WTC11 (cell line): ENCODE measurements at regions not wholly inside any gene's neighbourhood (a gene's known extent, or its start where the extent isn't known, plus 50 kb on each side); places are given as distances from the start of the nearest gene placed in this dataset.

Source experiments
- AR ChIP-seq: fragments of 250-450 bp; sonication (Bioruptor Pico); IDR thresholded peaks from 2 replicates; pipeline ENCODE4 v1.9.0; 2021; ENCODE audit warnings: mild to moderate bottlenecking
- ATF2 ChIP-seq: sonication (generic); formaldehyde crosslinking; IDR thresholded peaks from 2 replicates; pipeline ENCODE4 v1.8.1; 2022; ENCODE audit warnings: low read depth, missing genetic modification reagents, borderline replicate concordance
- ATF3 ChIP-seq: sonication (generic); formaldehyde crosslinking; conservative IDR thresholded peaks from 2 replicates; pipeline ENCODE4 v1.8.1; 2022; ENCODE audit warnings: mild to moderate bottlenecking, missing genetic modification reagents
- CDX4 ChIP-seq: fragments of 250-450 bp; sonication (Bioruptor Pico); IDR thresholded peaks from 2 replicates; pipeline ENCODE4 v1.9.0; 2021; ENCODE audit warnings: moderate library complexity, mild to moderate bottlenecking, inconsistent platforms, borderline replicate concordance
- CTCF ChIP-seq: fragments of 200-600 bp; IDR thresholded peaks from 2 replicates; pipeline ENCODE4 v1.8.0; 2022; ENCODE audit warnings: antibody characterized with exemption
- E2F4 ChIP-seq: sonication (generic); formaldehyde crosslinking; IDR thresholded peaks from 2 replicates; pipeline ENCODE4 v1.8.1; 2022; ENCODE audit warnings: low read depth, mild to moderate bottlenecking, moderate library complexity, missing genetic modification reagents, borderline replicate concordance
- ELF4 ChIP-seq: sonication (generic); formaldehyde crosslinking; IDR thresholded peaks from 2 replicates; pipeline ENCODE4 v1.8.1; 2022; ENCODE audit warnings: low read depth, mild to moderate bottlenecking, moderate library complexity, missing genetic modification reagents
- FOXP1 ChIP-seq: sonication (generic); formaldehyde crosslinking; IDR thresholded peaks from 2 replicates; pipeline ENCODE4 v1.8.0; 2022; ENCODE audit warnings: missing genetic modification reagents, mild to moderate bottlenecking, moderate library complexity, borderline replicate concordance
- GABPB1 ChIP-seq: sonication (generic); formaldehyde crosslinking; IDR thresholded peaks from 2 replicates; pipeline ENCODE4 v1.8.1; 2023; ENCODE audit warnings: mild to moderate bottlenecking, missing genetic modification reagents
- HMGXB4 ChIP-seq: sonication (generic); formaldehyde crosslinking; IDR thresholded peaks from 2 replicates; pipeline ENCODE4 v1.8.1; 2023; ENCODE audit warnings: mild to moderate bottlenecking, moderate library complexity, missing genetic modification reagents
- IRF1 ChIP-seq: sonication (generic); formaldehyde crosslinking; IDR thresholded peaks from 2 replicates; pipeline ENCODE4 v1.8.0; 2023; ENCODE audit warnings: missing genetic modification reagents
- PREB ChIP-seq: sonication (generic); formaldehyde crosslinking; IDR thresholded peaks from 2 replicates; pipeline ENCODE4 v1.8.1; 2022; ENCODE audit warnings: mild to moderate bottlenecking, missing genetic modification reagents, moderate library complexity, borderline replicate concordance
- RORB ChIP-seq: fragments of 250-450 bp; sonication (Bioruptor Pico); IDR thresholded peaks from 2 replicates; pipeline ENCODE4 v1.9.0; 2021; ENCODE audit warnings: mild to moderate bottlenecking
- SMAD4 ChIP-seq: sonication (generic); formaldehyde crosslinking; IDR thresholded peaks from 2 replicates; pipeline ENCODE4 v1.8.0; 2022; ENCODE audit warnings: mild to moderate bottlenecking, missing genetic modification reagents
- SP1 ChIP-seq: sonication (generic); formaldehyde crosslinking; conservative IDR thresholded peaks from 2 replicates; pipeline ENCODE4 v1.8.1; 2022; ENCODE audit warnings: missing genetic modification reagents
- TEAD1 ChIP-seq: sonication (generic); formaldehyde crosslinking; IDR thresholded peaks from 2 replicates; pipeline ENCODE4 v1.8.0; 2022; ENCODE audit warnings: mild to moderate bottlenecking, missing genetic modification reagents
- TP53 ChIP-seq: sonication (generic); formaldehyde crosslinking; IDR thresholded peaks from 2 replicates; pipeline ENCODE4 v1.8.1; 2023; ENCODE audit warnings: mild to moderate bottlenecking, missing genetic modification reagents
- USF1 ChIP-seq: sonication (generic); formaldehyde crosslinking; IDR thresholded peaks from 2 replicates; pipeline ENCODE4 v1.8.0; 2022; ENCODE audit warnings: mild to moderate bottlenecking, missing genetic modification reagents
- ZMAT4 ChIP-seq: fragments of 250-450 bp; sonication (Bioruptor Pico); IDR thresholded peaks from 2 replicates; pipeline ENCODE4 v1.9.0; 2021; ENCODE audit warnings: mild to moderate bottlenecking
- ZNF138 ChIP-seq: sonication (generic); formaldehyde crosslinking; conservative IDR thresholded peaks from 2 replicates; pipeline ENCODE4 v1.8.1; 2022; ENCODE audit warnings: mild to moderate bottlenecking, moderate library complexity, missing genetic modification reagents
- ZNF263 ChIP-seq: sonication (generic); formaldehyde crosslinking; IDR thresholded peaks from 2 replicates; pipeline ENCODE4 v1.8.1; 2022; ENCODE audit warnings: low read depth, mild to moderate bottlenecking, moderate library complexity, missing genetic modification reagents
- ZNF416 ChIP-seq: fragments of 250-450 bp; sonication (Bioruptor Pico); IDR thresholded peaks from 2 replicates; pipeline ENCODE4 v1.9.0; 2021; ENCODE audit warnings: mild to moderate bottlenecking, inconsistent platforms
- ZNF671 ChIP-seq: fragments of 250-450 bp; sonication (Bioruptor Pico); IDR thresholded peaks from 2 replicates; pipeline ENCODE4 v1.8.0; 2021; ENCODE audit warnings: mild to moderate bottlenecking
- ZSCAN18 ChIP-seq: fragments of 250-450 bp; sonication (Bioruptor Pico); IDR thresholded peaks from 2 replicates; pipeline ENCODE4 v2.1.2; 2022; ENCODE audit warnings: mild to moderate bottlenecking, moderate library complexity

- TF ChIP-seq ATF2 (CRISPR knock-in tag): no peak
- TF ChIP-seq E2F4 (CRISPR knock-in tag): no peak
- TF ChIP-seq RORB: no peak
- 0 out of 2 replicates have a peak, but pooled peaks have one; percentile 39 for TF ChIP-seq ZNF138 (CRISPR knock-in tag)
- no peak for TF ChIP-seq AR (CRISPR knock-in tag)
- peak; percentile 82; the same call in 1 of the 2 replicates for TF ChIP-seq SMAD4 (CRISPR knock-in tag)
- TF ChIP-seq ATF3 (CRISPR knock-in tag): no peak
- TF ChIP-seq ZMAT4 (CRISPR knock-in tag): no peak
- TF ChIP-seq CTCF: no peak
- TF ChIP-seq ELF4 (CRISPR knock-in tag): no peak
- no peak for TF ChIP-seq HMGXB4 (CRISPR knock-in tag)
- TF ChIP-seq ZNF263: no peak
- TF ChIP-seq CDX4 (CRISPR knock-in tag): no peak
- 0 out of 2 replicates have a peak, but pooled peaks have one; percentile 21 for TF ChIP-seq IRF1 (CRISPR knock-in tag)
- TF ChIP-seq ZSCAN18 (CRISPR knock-in tag): no peak
- peak; percentile 48; the same call in 1 of the 2 replicates for TF ChIP-seq SP1 (CRISPR knock-in tag)
- peak; percentile 91; the same call in 1 of the 2 replicates for TF ChIP-seq PREB
- peak; percentile 56; the same call in 1 of the 2 replicates for TF ChIP-seq USF1 (CRISPR knock-in tag)
- 0 out of 2 replicates have a peak, but pooled peaks have one; percentile 41 for TF ChIP-seq GABPB1 (CRISPR knock-in tag)
- peak; percentile 93 for TF ChIP-seq FOXP1
- no peak for TF ChIP-seq ZNF671 (CRISPR knock-in tag)
- TF ChIP-seq TEAD1: peak; percentile 93
- no peak for TF ChIP-seq ZNF416
- TF ChIP-seq TP53 (CRISPR knock-in tag): peak; percentile 73; the same call in 1 of the 2 replicates
Measured at GRCh38 chr10:123614888-123615287, 51.3 kb upstream of the GPR26 start (continued).
